ENCODE measurements at regions not wholly inside any gene's neighbourhood (a gene's known extent, or its start where the extent isn't known, plus 50 kb on each side); places are given as distances from the start of the nearest gene placed in this dataset.
"Not testable (repeated sequence)": the region's sequence is repeated elsewhere in the genome, so short reads cannot be mapped to it uniquely, and the experiment has no call there.

GRCh38 chr6:68167604-68168003 lies 467.5 kb upstream of the ADGRB3 start:
- peak; percentile 33; the same call in 1 of the 2 replicates for TF ChIP-seq ATF7 (IDR thresholded peaks at IDR 0.05; ENCODE audit: low read depth)
- no peak for TF ChIP-seq CREB1 (IDR thresholded peaks at IDR 0.05; ENCODE audit: low read depth)
- POLR2A ChIA-PET = interaction anchor here (0.6 kb wide), 1 partner anchor 23 kb away, joined by 3 read pairs; no protein-coding TSS in a partner anchor
- RAD21 ChIA-PET (ENCODE audit: unreplicated experiment) = no interaction called here
- DNase-seq (ENCODE audit: low read depth, low spot score) (no peak), ATAC-seq (no peak), FAIRE-seq (no peak)
- no peak overlapping the region for H3K4me3 ChIP-seq
- BruUV-seq (replicated peaks) = no TSS peak
- SMC1A ChIA-PET (ENCODE audit: uncharacterized antibody, unreplicated experiment) = no interaction called here
- no peak overlapping the region for H3K4me2 ChIP-seq (ENCODE audit: control insufficient read depth, insufficient read depth)
- no peaks in the 10 kb centered on the region for H3K4me1 ChIP-seq (ENCODE audit: control insufficient read depth, insufficient read depth, low read length)
- CTCF ChIA-PET = no interaction called here
- H3K9me3 ChIP-seq (replicated peaks; ENCODE audit: control insufficient read depth, insufficient read depth, low read length) = no peaks in the 10 kb centered on the region
- no peaks in the 10 kb centered on the region for H3K36me3 ChIP-seq (ENCODE audit: control insufficient read depth in 2 of 2, insufficient read depth in 2 of 2, low read length in 1 of 2)
- WGBS (ENCODE audit: insufficient coverage, insufficient replicate concordance, low lambda C conversion rate, missing lambda C conversion rate) = 15% methylated on average over 2 of the region's 2 CpGs
- in situ Hi-C loops (cut with MboI) (no loop called here), intact Hi-C loops (cut with micrococcal nuclease; ENCODE audit: unreplicated experiment) (no loop called here)
- H2AFZ ChIP-seq (ENCODE audit: control insufficient read depth, low read depth, low read length) = no peak overlapping the region
- H4K20me1 ChIP-seq (ENCODE audit: control insufficient read depth, insufficient read depth) = no peaks in the 10 kb centered on the region
- no peaks in the 10 kb centered on the region for H3K79me2 ChIP-seq (ENCODE audit: control insufficient read depth, insufficient read depth, low read length)
- no peak overlapping the region for H3K9ac ChIP-seq (ENCODE audit: control insufficient read depth, insufficient read depth, low read length)
- H3K27me3 ChIP-seq (replicated peaks in 1 of 2; ENCODE audit: control insufficient read depth in 2 of 2, insufficient read depth in 2 of 2, low read length in 1 of 2) = no peaks in the 10 kb centered on the region
- H3K27ac ChIP-seq (ENCODE audit: control insufficient read depth, insufficient read depth) = no peak overlapping the region

- CTCF ChIA-PET = interaction anchor here (0.5 to 1.5 kb wide), 2 partner anchors 12 to 72 kb away, joined by 3 read pairs; no protein-coding TSS in a partner anchor
- POLR2A ChIA-PET; H3K4me2 ChIP-seq (ENCODE audit: control insufficient read depth, insufficient read depth); H3K79me2 ChIP-seq (ENCODE audit: control insufficient read depth, insufficient read depth, low read length); H3K4me3 ChIP-seq; intact Hi-C loops (cut with micrococcal nuclease; ENCODE audit: unreplicated experiment); FAIRE-seq; H3K9ac ChIP-seq (ENCODE audit: control insufficient read depth, insufficient read depth, low read length); ATAC-seq; H2AFZ ChIP-seq (ENCODE audit: control insufficient read depth, low read depth, low read length); H4K20me1 ChIP-seq (ENCODE audit: control insufficient read depth, insufficient read depth); H3K27me3 ChIP-seq (replicated peaks in 1 of 2; ENCODE audit: control insufficient read depth in 2 of 2, insufficient read depth in 2 of 2, low read length in 1 of 2); SMC1A ChIA-PET (ENCODE audit: uncharacterized antibody, unreplicated experiment); H3K9me3 ChIP-seq (replicated peaks; ENCODE audit: control insufficient read depth, insufficient read depth, low read length); H3K36me3 ChIP-seq (ENCODE audit: control insufficient read depth in 2 of 2, insufficient read depth in 2 of 2, low read length in 1 of 2); H3K27ac ChIP-seq (ENCODE audit: control insufficient read depth, insufficient read depth); in situ Hi-C loops (cut with MboI); BruUV-seq (replicated peaks); RAD21 ChIA-PET (ENCODE audit: unreplicated experiment); DNase-seq (ENCODE audit: low read depth, low spot score); H3K4me1 ChIP-seq (ENCODE audit: control insufficient read depth, insufficient read depth, low read length): not testable (repeated sequence)
- WGBS (ENCODE audit: insufficient coverage, insufficient replicate concordance, low lambda C conversion rate, missing lambda C conversion rate) = 23% methylated on average over 3 of the region's 3 CpGs
These were observed 474.3 kb upstream of the ADGRB3 start for GRCh38 chr6:68160812-68161211.
